LNCAP (cell line): ENCODE measurements at regions not wholly inside any gene's neighbourhood (a gene's known extent, or its start where the extent isn't known, plus 50 kb on each side); places are given as distances from the start of the nearest gene placed in this dataset.

Experiments
- CTCF ChIP-seq: fragments of 450-650 bp; IDR thresholded peaks from 2 replicates; pipeline ENCODE4 v1.5.1; 2017; ENCODE audit warnings: mild to moderate bottlenecking

GRCh38 chr2:40550085-40550484 lies 98.2 kb upstream of the SLC8A1 start:
- TF ChIP-seq CTCF: no peak

- TF ChIP-seq CTCF: no peak
These were observed 99.2 kb upstream of the SLC8A1 start for GRCh38 chr2:40551081-40551480.

GRCh38 chr2:40554665-40555294 lies 102.9 kb upstream of the SLC8A1 start:
- peak; percentile 61 for TF ChIP-seq CTCF

GRCh38 chr2:40556293-40556692 lies 104.4 kb upstream of the SLC8A1 start:
- TF ChIP-seq CTCF: no peak

GRCh38 chr2:40556739-40557138 lies 104.8 kb upstream of the SLC8A1 start:
- no peak for TF ChIP-seq CTCF

- no peak for TF ChIP-seq CTCF
These were observed 106.9 kb upstream of the SLC8A1 start for GRCh38 chr2:40558761-40559160.

GRCh38 chr2:40559175-40559574 lies 107.3 kb upstream of the SLC8A1 start:
- TF ChIP-seq CTCF: no peak

GRCh38 chr2:40564184-40564583 lies 112.3 kb upstream of the SLC8A1 start:
- no peak for TF ChIP-seq CTCF
